Ascending aorta (tissue), 2 donors: ENCODE measurements at regions not wholly inside any gene's neighbourhood (a gene's known extent, or its start where the extent isn't known, plus 50 kb on each side); places are given as distances from the start of the nearest gene placed in this dataset.

Experiments
- DNase-seq, 2 donors: peaks; one replicate each; pipeline ENCODE4 v3.0.0-alpha.2; 2019; ENCODE audit warnings: low spot score in 2 of 2
- H3K27ac ChIP-seq, 2 donors: fragments of 200-600 bp; sonication (generic); one replicate each; pipeline ENCODE4 v1.5.1; 2016 to 2017; ENCODE audit warnings: mild to moderate bottlenecking in 1 of 2
- H3K27me3 ChIP-seq: fragments of 200-600 bp; sonication (generic); one replicate; pipeline ENCODE4 v1.5.1; 2017
- H3K36me3 ChIP-seq, 2 donors: fragments of 200-600 bp; sonication (generic); one replicate each; pipeline ENCODE4 v1.5.1; 2016
- H3K4me1 ChIP-seq, 2 donors: fragments of 200-600 bp; sonication (generic); one replicate each; pipeline ENCODE4 v1.5.1; 2016 to 2017; ENCODE audit warnings: mild to moderate bottlenecking in 1 of 2
- H3K4me3 ChIP-seq, 2 donors: fragments of 200-600 bp; sonication (generic); one replicate each; pipeline ENCODE4 v1.5.1; 2016 to 2017; ENCODE audit warnings: mild to moderate bottlenecking in 1 of 2
- H3K9me3 ChIP-seq, 2 donors: fragments of 200-600 bp; sonication (generic); one replicate each; pipeline ENCODE4 v1.5.1; 2016
- intact Hi-C: fragments of 100-400 bp; cut with DNase I; formaldehyde crosslinking; loops from one replicate; pipeline ENCODE4 v1.15.1; 2023
- TF ChIP-seq, protein P1 (sequence below), 3 experiments: fragments of 200-600 bp in 2 of 3; fragments of 450-650 bp in 1 of 3; sonication (generic) in 2 of 3; IDR thresholded peaks; one replicate each; pipeline ENCODE4 v1.5.1; 2016 to 2019; ENCODE audit warnings: antibody characterized with exemption in 3 of 3, mild to moderate bottlenecking in 1 of 3, moderate library complexity in 1 of 3

DNA sequence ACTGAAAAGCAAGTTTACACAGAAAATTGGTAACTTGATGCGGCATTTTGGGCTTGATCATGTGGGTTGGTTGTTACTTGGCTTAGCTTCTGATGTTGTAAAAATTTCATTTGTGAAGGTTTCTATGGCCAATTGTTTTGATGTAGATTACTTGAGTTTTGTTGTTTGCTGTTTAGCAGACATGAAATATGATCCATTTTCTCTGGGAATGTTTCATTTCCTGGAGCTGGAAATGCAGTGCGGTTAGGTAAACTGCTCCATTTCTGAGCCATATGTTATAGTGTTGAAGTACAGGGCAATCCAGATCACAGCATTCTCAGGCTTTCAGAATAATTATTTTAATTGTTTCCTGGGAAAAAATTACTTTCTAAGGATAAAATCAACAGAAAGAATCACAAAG, 396.9 kb downstream of the ENC1 start:
- Histone ChIP-seq H3K36me3 (no peaks in the 10 kb centered on the region), H3K4me1 (no peaks in the 10 kb centered on the region), H3K27ac (no peak overlapping the region), H3K9me3 (no peaks in the 10 kb centered on the region), H3K4me3 (no peak overlapping the region), H3K27me3 (no peaks in the 10 kb centered on the region)
- TF ChIP-seq, protein P1, sequence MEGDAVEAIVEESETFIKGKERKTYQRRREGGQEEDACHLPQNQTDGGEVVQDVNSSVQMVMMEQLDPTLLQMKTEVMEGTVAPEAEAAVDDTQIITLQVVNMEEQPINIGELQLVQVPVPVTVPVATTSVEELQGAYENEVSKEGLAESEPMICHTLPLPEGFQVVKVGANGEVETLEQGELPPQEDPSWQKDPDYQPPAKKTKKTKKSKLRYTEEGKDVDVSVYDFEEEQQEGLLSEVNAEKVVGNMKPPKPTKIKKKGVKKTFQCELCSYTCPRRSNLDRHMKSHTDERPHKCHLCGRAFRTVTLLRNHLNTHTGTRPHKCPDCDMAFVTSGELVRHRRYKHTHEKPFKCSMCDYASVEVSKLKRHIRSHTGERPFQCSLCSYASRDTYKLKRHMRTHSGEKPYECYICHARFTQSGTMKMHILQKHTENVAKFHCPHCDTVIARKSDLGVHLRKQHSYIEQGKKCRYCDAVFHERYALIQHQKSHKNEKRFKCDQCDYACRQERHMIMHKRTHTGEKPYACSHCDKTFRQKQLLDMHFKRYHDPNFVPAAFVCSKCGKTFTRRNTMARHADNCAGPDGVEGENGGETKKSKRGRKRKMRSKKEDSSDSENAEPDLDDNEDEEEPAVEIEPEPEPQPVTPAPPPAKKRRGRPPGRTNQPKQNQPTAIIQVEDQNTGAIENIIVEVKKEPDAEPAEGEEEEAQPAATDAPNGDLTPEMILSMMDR (IDR thresholded peaks at IDR 0.05), result no peak
- intact Hi-C loops, result no loop called here
- DNase-seq, result no peak

- TF ChIP-seq, protein P1 (IDR thresholded peaks at IDR 0.05), result no peak
- no peak overlapping the region for H3K27ac ChIP-seq
- intact Hi-C loops, result no loop called here
- no peaks in the 10 kb centered on the region for H3K9me3 ChIP-seq
- no peak overlapping the region for H3K4me3 ChIP-seq
- H3K36me3 ChIP-seq, result no peaks in the 10 kb centered on the region
- H3K27me3 ChIP-seq, result no peaks in the 10 kb centered on the region
- no peak for DNase-seq
- H3K4me1 ChIP-seq, result no peaks in the 10 kb centered on the region
Measured at GRCh38 chr5:74242516-74242915, 398.0 kb downstream of the ENC1 start.

GRCh38 chr5:74241751-74242140, 398.8 kb downstream of the ENC1 start:
- no peaks in the 10 kb centered on the region for H3K4me1 ChIP-seq
- H3K27ac ChIP-seq, result no peak overlapping the region
- intact Hi-C loops, result no loop called here
- H3K27me3 ChIP-seq, result no peaks in the 10 kb centered on the region
- no peaks in the 10 kb centered on the region for H3K36me3 ChIP-seq
- H3K9me3 ChIP-seq, result no peaks in the 10 kb centered on the region
- H3K4me3 ChIP-seq, result no peak overlapping the region
- TF ChIP-seq, protein P1 (IDR thresholded peaks at IDR 0.05), result no peak
- no peak for DNase-seq

DNA sequence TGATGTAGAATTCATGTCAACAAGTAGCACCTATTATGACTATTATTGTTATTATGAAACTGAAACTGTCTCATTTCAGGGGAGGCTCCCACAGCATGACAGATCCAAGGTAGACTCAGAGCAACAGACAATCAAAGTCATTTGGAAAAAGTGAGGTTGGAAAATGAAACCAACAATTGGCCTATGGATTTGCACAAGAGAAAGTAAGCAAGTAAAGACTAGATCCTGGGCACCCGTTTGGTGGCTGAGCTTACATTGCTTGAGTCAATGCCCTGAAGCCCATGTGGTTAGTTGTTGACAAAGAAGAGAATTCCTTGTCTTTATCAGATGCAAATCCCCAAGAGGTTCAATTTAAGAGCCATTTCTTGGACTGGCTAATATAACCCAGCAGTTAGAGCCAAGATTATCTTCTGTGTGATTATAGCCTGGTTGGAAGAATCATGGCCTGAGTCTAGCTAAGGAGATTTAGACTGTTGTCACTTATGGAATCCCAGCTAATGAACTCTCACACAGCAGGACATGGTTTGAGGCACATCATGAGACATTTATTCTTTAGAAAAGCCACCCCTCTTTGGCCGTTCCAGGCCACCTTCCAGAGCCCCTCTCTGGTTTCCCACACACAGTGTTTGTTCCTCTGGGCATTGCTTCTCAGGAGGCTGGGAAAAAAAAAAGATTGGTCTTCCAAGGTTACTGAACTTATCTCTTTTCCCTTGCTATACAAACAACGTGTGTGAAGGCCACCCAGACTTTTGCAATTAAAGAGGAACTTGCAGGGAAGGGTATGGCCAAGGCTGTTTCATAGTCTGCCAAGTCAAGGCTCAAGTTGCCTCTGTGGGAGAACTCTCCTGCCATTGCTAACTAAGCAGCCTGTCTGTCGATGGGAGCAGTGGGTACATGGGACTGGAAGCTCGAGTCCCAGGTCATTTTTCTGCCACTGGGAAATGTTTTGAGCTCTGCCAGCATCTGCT, 399.5 kb downstream of the ENC1 start:
- no peaks in the 10 kb centered on the region for H3K27me3 ChIP-seq
- H3K36me3 ChIP-seq, result no peaks in the 10 kb centered on the region
- no peaks in the 10 kb centered on the region for H3K4me1 ChIP-seq
- H3K9me3 ChIP-seq, result no peaks in the 10 kb centered on the region
- H3K27ac ChIP-seq, result no peak overlapping the region
- no peak overlapping the region for H3K4me3 ChIP-seq
- TF ChIP-seq, protein P1 (IDR thresholded peaks at IDR 0.05), result no peak
- intact Hi-C loops, result no loop called here
- DNase-seq, result no peak

- H3K9me3 ChIP-seq, result no peaks in the 10 kb centered on the region
- no peak overlapping the region for H3K4me3 ChIP-seq
- no peaks in the 10 kb centered on the region for H3K36me3 ChIP-seq
- no peaks in the 10 kb centered on the region for H3K4me1 ChIP-seq
- no peak for DNase-seq
- no peaks in the 10 kb centered on the region for H3K27me3 ChIP-seq
- H3K27ac ChIP-seq, result no peak overlapping the region
- intact Hi-C loops, result no loop called here
- TF ChIP-seq, protein P1 (IDR thresholded peaks at IDR 0.05), result no peak
Measured at GRCh38 chr5:74239261-74239660, 401.3 kb downstream of the ENC1 start.
